ENCODE measurements at regions not wholly inside any gene's neighbourhood (a gene's known extent, or its start where the extent isn't known, plus 50 kb on each side); places are given as distances from the start of the nearest gene placed in this dataset.
"Not testable (repeated sequence)": the region's sequence is repeated elsewhere in the genome, so short reads cannot be mapped to it uniquely, and the experiment has no call there.

DNA sequence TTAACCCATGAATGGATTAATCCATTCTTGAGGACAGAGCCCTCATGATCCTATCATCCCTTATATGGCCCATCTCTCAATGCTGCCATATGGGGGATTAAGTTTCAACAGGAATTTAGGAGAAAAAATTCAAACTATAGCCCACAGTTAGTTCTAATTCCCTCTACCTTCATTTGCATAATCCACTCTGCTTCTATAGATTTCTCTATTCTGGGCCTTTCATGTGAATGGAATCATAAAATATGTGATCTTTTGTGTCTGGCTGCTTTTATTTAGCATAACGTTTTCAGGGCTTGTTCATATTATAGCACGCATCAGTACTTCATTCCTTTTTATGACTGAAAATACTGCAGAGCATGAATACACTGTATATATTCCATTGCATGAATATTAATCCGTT, 55.4 kb downstream of the CTSL start:
- Histone ChIP-seq H4K20me1 (ENCODE audit: insufficient read depth, low read length) (no peaks in the 10 kb centered on the region), H3K27ac (ENCODE audit: low read depth, low read length, poor library complexity, severe bottlenecking) (no peak overlapping the region), H3K79me2 (ENCODE audit: insufficient read depth, low read depth, low read length) (no peaks in the 10 kb centered on the region), H3K36me3 (ENCODE audit: insufficient read depth, low read length) (no peaks in the 10 kb centered on the region), H3K9me3 (ENCODE audit: low read length) (no peaks in the 10 kb centered on the region), H2AFZ (ENCODE audit: low read length) (no peak overlapping the region), H3K4me1 (ENCODE audit: insufficient read depth, low read length, poor library complexity, severe bottlenecking) (no peaks in the 10 kb centered on the region), H3K4me3 (ENCODE audit: low read depth, low read length, poor library complexity, severe bottlenecking) (no peak overlapping the region), H3K9me2 (ENCODE audit: insufficient read depth, low read length) (no peaks in the 10 kb centered on the region), H3K4me2 (ENCODE audit: low read length) (no peak overlapping the region)
- intact Hi-C loops (cut with micrococcal nuclease; ENCODE audit: unreplicated experiment): no loop called here
- BruUV-seq (replicated peaks): no TSS peak
- no peak for DNase-seq (ENCODE audit: low spot score)
- POLR2A ChIA-PET: no interaction called here
- CTCF ChIA-PET (ENCODE audit: unreplicated experiment): no interaction called here
- TF ChIP-seq, protein P1, sequence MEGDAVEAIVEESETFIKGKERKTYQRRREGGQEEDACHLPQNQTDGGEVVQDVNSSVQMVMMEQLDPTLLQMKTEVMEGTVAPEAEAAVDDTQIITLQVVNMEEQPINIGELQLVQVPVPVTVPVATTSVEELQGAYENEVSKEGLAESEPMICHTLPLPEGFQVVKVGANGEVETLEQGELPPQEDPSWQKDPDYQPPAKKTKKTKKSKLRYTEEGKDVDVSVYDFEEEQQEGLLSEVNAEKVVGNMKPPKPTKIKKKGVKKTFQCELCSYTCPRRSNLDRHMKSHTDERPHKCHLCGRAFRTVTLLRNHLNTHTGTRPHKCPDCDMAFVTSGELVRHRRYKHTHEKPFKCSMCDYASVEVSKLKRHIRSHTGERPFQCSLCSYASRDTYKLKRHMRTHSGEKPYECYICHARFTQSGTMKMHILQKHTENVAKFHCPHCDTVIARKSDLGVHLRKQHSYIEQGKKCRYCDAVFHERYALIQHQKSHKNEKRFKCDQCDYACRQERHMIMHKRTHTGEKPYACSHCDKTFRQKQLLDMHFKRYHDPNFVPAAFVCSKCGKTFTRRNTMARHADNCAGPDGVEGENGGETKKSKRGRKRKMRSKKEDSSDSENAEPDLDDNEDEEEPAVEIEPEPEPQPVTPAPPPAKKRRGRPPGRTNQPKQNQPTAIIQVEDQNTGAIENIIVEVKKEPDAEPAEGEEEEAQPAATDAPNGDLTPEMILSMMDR (conservative IDR thresholded peaks at IDR 0.05; ENCODE audit: low read length): no peak
- no peak for TF ChIP-seq EZH2phosphoT487 (IDR thresholded peaks at IDR 0.05; ENCODE audit: borderline replicate concordance, low read depth, low read length)

DNA sequence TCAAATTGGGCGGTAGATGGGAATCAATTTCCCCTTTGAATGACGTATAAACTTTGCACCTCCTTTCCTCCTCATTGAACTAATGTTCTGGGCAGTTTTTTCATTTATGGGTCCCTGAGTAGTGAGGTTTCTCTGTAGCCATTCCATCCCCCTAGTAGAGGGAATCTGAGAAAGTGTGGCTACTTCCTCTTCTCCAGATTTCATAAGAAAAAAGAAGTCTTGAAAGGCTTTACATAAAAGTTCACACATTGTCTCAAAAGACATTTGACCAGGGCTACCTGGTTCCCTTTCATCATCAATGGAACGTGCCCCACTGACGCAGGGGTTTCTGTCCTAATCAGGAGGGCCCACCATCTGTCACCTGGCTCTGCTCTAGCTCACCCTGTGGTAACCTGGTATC, 57.3 kb downstream of the CTSL start:
- Histone ChIP-seq H3K27ac (ENCODE audit: low read depth, low read length, poor library complexity, severe bottlenecking) (no peak overlapping the region), H2AFZ (ENCODE audit: low read length) (no peak overlapping the region), H3K4me2 (ENCODE audit: low read length) (no peak overlapping the region), H3K9me3 (ENCODE audit: low read length) (no peaks in the 10 kb centered on the region), H3K36me3 (ENCODE audit: insufficient read depth, low read length) (no peaks in the 10 kb centered on the region), H3K9me2 (ENCODE audit: insufficient read depth, low read length) (no peaks in the 10 kb centered on the region), H3K4me1 (ENCODE audit: insufficient read depth, low read length, poor library complexity, severe bottlenecking) (no peaks in the 10 kb centered on the region), H3K79me2 (ENCODE audit: insufficient read depth, low read depth, low read length) (no peaks in the 10 kb centered on the region), H4K20me1 (ENCODE audit: insufficient read depth, low read length) (no peaks in the 10 kb centered on the region), H3K4me3 (ENCODE audit: low read depth, low read length, poor library complexity, severe bottlenecking) (no peak overlapping the region)
- ChIA-PET CTCF (ENCODE audit: unreplicated experiment) (no interaction called here), POLR2A (no interaction called here)
- no peak for DNase-seq (ENCODE audit: low spot score)
- no TSS peak for BruUV-seq (replicated peaks)
- intact Hi-C loops (cut with micrococcal nuclease; ENCODE audit: unreplicated experiment): no loop called here
- TF ChIP-seq, protein P1 (conservative IDR thresholded peaks at IDR 0.05; ENCODE audit: low read length): no peak
- TF ChIP-seq EZH2phosphoT487 (IDR thresholded peaks at IDR 0.05; ENCODE audit: borderline replicate concordance, low read depth, low read length): no peak

DNA sequence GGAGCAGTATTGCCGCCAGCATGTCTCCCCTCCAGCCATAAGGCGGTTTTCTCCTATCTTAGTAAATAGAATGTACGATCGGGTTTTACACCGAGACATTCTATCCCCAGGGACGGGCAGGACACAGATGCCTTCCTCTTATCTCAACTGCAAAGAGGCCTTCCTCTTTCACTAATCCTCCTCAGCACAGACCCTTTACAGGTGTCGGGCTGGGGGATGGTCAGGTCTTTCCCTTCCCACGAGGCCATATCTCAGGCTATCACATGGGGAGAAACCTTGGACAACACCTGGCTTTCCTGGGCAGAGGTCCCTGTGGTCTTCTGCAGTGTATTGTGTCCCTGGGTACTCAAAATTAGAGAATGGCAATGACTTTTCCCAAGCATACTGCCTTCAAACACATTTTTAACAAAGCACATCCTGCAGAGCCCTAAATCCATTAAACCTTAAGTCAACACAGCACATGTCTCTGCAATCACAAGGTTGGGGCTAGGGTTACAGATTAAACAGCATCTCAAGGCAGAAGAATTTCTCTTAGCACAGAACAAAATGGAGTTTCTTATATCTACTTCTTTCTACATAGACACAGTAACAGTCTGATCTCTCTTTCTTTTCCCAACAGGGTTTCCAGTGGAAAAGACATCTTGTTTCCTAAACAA, 59.5 kb downstream of the CTSL start:
- intact Hi-C loops (cut with micrococcal nuclease; ENCODE audit: unreplicated experiment); H3K9me2 ChIP-seq (ENCODE audit: insufficient read depth, low read length); CTCF ChIA-PET (ENCODE audit: unreplicated experiment); H3K79me2 ChIP-seq (ENCODE audit: insufficient read depth, low read depth, low read length); H3K27ac ChIP-seq (ENCODE audit: low read depth, low read length, poor library complexity, severe bottlenecking); H3K4me1 ChIP-seq (ENCODE audit: insufficient read depth, low read length, poor library complexity, severe bottlenecking); H2AFZ ChIP-seq (ENCODE audit: low read length); BruUV-seq (replicated peaks); H3K36me3 ChIP-seq (ENCODE audit: insufficient read depth, low read length); POLR2A ChIA-PET; H3K4me2 ChIP-seq (ENCODE audit: low read length); DNase-seq (ENCODE audit: low spot score); H3K4me3 ChIP-seq (ENCODE audit: low read depth, low read length, poor library complexity, severe bottlenecking); H3K9me3 ChIP-seq (ENCODE audit: low read length); H4K20me1 ChIP-seq (ENCODE audit: insufficient read depth, low read length): not testable (repeated sequence)
